Body of pancreas (tissue), 4 donors: ENCODE measurements at regions not wholly inside any gene's neighbourhood (a gene's known extent, or its start where the extent isn't known, plus 50 kb on each side); places are given as distances from the start of the nearest gene placed in this dataset.

Experiments used
- ATAC-seq: fragments of 150-250 bp; one replicate; pipeline ENCODE4 v1.9.1; 2016
- DNase-seq, 4 donors: peaks; one replicate each; pipeline ENCODE4 v3.0.0-alpha.2; 2019
- H3K27ac ChIP-seq, 4 donors: fragments of 200-600 bp; sonication (generic); 1 replicate in 3 of 4; 2 replicates in 1 of 4; pipeline versions ENCODE4 v1.5.1 to v1.6.1; 2016 to 2019; ENCODE audit warnings: mild to moderate bottlenecking in 1 of 4, mixed read lengths in 1 of 4, moderate library complexity in 1 of 4
- H3K27me3 ChIP-seq, 2 donors: fragments of 200-600 bp; sonication (generic); one replicate each; pipeline ENCODE4 v1.6.0; 2016; ENCODE audit warnings: mild to moderate bottlenecking in 1 of 2
- H3K36me3 ChIP-seq, 2 donors: fragments of 200-600 bp; sonication (generic); replicated peaks in 1 of 2; 2 replicates each; pipeline ENCODE4 v1.5.1; 2016; ENCODE audit warnings: low read depth in 2 of 2; ENCODE audit not compliant: insufficient read depth in 1 of 2
- H3K4me1 ChIP-seq: fragments of 200-600 bp; sonication (generic); one replicate; pipeline ENCODE4 v1.6.0; 2016
- H3K4me3 ChIP-seq, 2 donors: fragments of 200-600 bp; sonication (generic); 1 replicate in 1 of 2; 2 replicates in 1 of 2; pipeline ENCODE4 v1.5.1; 2016 to 2019
- H3K9me3 ChIP-seq, 3 donors: fragments of 200-600 bp; sonication (generic); 1 replicate in 2 of 3; 2 replicates in 1 of 3; pipeline ENCODE4 v1.5.1; 2016
- CTCF ChIP-seq, 7 experiments: fragments of 450-650 bp in 4 of 7; fragments of 200-600 bp in 3 of 7; sonication (generic) in 3 of 7; IDR thresholded peaks; one replicate each; pipeline ENCODE4 v1.5.1; 2016 to 2019; ENCODE audit warnings: antibody characterized with exemption in 7 of 7
- POLR2A ChIP-seq, 3 donors: fragments of 450-650 bp; IDR thresholded peaks; one replicate each; pipeline ENCODE4 v1.6.1; 2016; ENCODE audit warnings: antibody characterized with exemption in 3 of 3, mild to moderate bottlenecking in 2 of 3
- WGBS, 2 donors: methylation state at CpG; one replicate each; pipeline ENCODE4 v1.1.5; 2017; 5-methylcytosine and 5-hydroxymethylcytosine counted together
- intact Hi-C: fragments of 100-400 bp; cut with DNase I; formaldehyde crosslinking; loops from one replicate; pipeline ENCODE4 v1.15.1; 2023

GRCh38 chr5:54626407-54626806 lies 108.8 kb downstream of the SNX18 start:
- 76 to 94% methylated on average over 2 of the region's 2 CpGs for WGBS, 2 donors
- TF ChIP-seq CTCF (IDR thresholded peaks at IDR 0.05) (no peak), POLR2A (IDR thresholded peaks at IDR 0.05) (no peak)
- intact Hi-C loops = no loop called here

GRCh38 chr5:54624805-54625568 lies 107.4 kb downstream of the SNX18 start:
- ATAC-seq (no peak), DNase-seq (no peak)
- no peaks in the 10 kb centered on the region for H3K27me3 ChIP-seq
- no peaks in the 10 kb centered on the region for H3K36me3 ChIP-seq
- H3K27ac ChIP-seq = no peak overlapping the region
- intact Hi-C loops = no loop called here
- peaks cover 7% of the 10 kb centered on the region for H3K4me1 ChIP-seq
- WGBS, 2 donors = 76 to 84% methylated on average over 9 of the region's 9 CpGs
- H3K4me3 ChIP-seq = no peak overlapping the region
- TF ChIP-seq POLR2A (IDR thresholded peaks at IDR 0.05) = no peak
- no peak for TF ChIP-seq CTCF (IDR thresholded peaks at IDR 0.05)
- no peaks in the 10 kb centered on the region for H3K9me3 ChIP-seq

More at GRCh38 chr5:54626407-54626806, 108.8 kb downstream of the SNX18 start:
- H3K27ac ChIP-seq = no peak overlapping the region
- no peaks in the 10 kb centered on the region for H3K36me3 ChIP-seq
- no peaks in the 10 kb centered on the region for H3K9me3 ChIP-seq
- no peak overlapping the region for H3K4me3 ChIP-seq
- H3K27me3 ChIP-seq = no peaks in the 10 kb centered on the region
- no peak for DNase-seq
- H3K4me1 ChIP-seq = peaks cover 7% of the 10 kb centered on the region
- ATAC-seq = no peak

GRCh38 chr5:54621709-54622108 lies 104.2 kb downstream of the SNX18 start:
- Histone ChIP-seq H3K36me3 (no peaks in the 10 kb centered on the region), H3K4me1 (no peaks in the 10 kb centered on the region), H3K9me3 (no peaks in the 10 kb centered on the region), H3K27ac (no peak overlapping the region), H3K4me3 (no peak overlapping the region), H3K27me3 (no peaks in the 10 kb centered on the region)
- TF ChIP-seq CTCF (IDR thresholded peaks at IDR 0.05) (no peak), POLR2A (IDR thresholded peaks at IDR 0.05) (no peak)
- ATAC-seq = no peak
- intact Hi-C loops = no loop called here
- no peak for DNase-seq
- 81 to 83% methylated on average over 5 of the region's 5 CpGs for WGBS, 2 donors

- no peak for ATAC-seq
- no peaks in the 10 kb centered on the region for H3K9me3 ChIP-seq
- H3K4me1 ChIP-seq = no peaks in the 10 kb centered on the region
- H3K27ac ChIP-seq = no peak overlapping the region
- H3K27me3 ChIP-seq = no peaks in the 10 kb centered on the region
- TF ChIP-seq POLR2A (IDR thresholded peaks at IDR 0.05) (no peak), CTCF (IDR thresholded peaks at IDR 0.05) (no peak)
- no peak overlapping the region for H3K4me3 ChIP-seq
- DNase-seq = no peak
- 60 to 62% methylated on average over 1 of the region's 1 CpG for WGBS, 2 donors
- intact Hi-C loops = no loop called here
- H3K36me3 ChIP-seq = no peaks in the 10 kb centered on the region
Measured at GRCh38 chr5:54621048-54621447, 103.5 kb downstream of the SNX18 start.
